Trophoblast cell (in vitro differentiated cells and primary cell): ENCODE measurements at regions not wholly inside any gene's neighbourhood (a gene's known extent, or its start where the extent isn't known, plus 50 kb on each side); places are given as distances from the start of the nearest gene placed in this dataset.

Experiments
- DNase-seq, 2 donors: peaks; one replicate each; pipeline ENCODE4 v3.0.0-alpha.2; 2016
- H2AFZ ChIP-seq: 2 replicates; pipeline ENCODE4 v1.6.1; 2013; ENCODE audit warnings: low read length, moderate library complexity, mild to moderate bottlenecking; ENCODE audit not compliant: insufficient read depth, poor library complexity
- H2AK5ac ChIP-seq: 2 replicates; pipeline ENCODE4 v1.6.1; 2013; ENCODE audit warnings: mild to moderate bottlenecking, low read length
- H2BK120ac ChIP-seq: 2 replicates; pipeline ENCODE4 v1.6.1; 2013; ENCODE audit warnings: low read length, mild to moderate bottlenecking, moderate library complexity; ENCODE audit not compliant: insufficient read depth, poor library complexity
- H2BK12ac ChIP-seq: 2 replicates; pipeline ENCODE4 v1.6.1; 2013; ENCODE audit warnings: mild to moderate bottlenecking, low read length, moderate library complexity
- H2BK5ac ChIP-seq: 2 replicates; pipeline ENCODE4 v1.6.1; 2013; ENCODE audit warnings: low read length, low read depth, moderate library complexity, mild to moderate bottlenecking; ENCODE audit not compliant: poor library complexity
- H3K14ac ChIP-seq: 2 replicates; pipeline ENCODE4 v1.6.1; 2013; ENCODE audit warnings: mild to moderate bottlenecking, low read length
- H3K18ac ChIP-seq: 2 replicates; pipeline ENCODE4 v1.6.1; 2013; ENCODE audit warnings: mild to moderate bottlenecking, low read length
- H3K23ac ChIP-seq: 2 replicates; pipeline ENCODE4 v1.6.1; 2013; ENCODE audit warnings: low read length
- H3K27ac ChIP-seq: 2 replicates; pipeline ENCODE4 v1.5.1; 2013; ENCODE audit warnings: low read depth, mild to moderate bottlenecking, inconsistent platforms, low read length, moderate library complexity
- H3K27me3 ChIP-seq: 2 replicates; pipeline ENCODE4 v1.6.1; 2013; ENCODE audit warnings: inconsistent platforms, mild to moderate bottlenecking, low read length, moderate library complexity; ENCODE audit not compliant: insufficient read depth
- H3K36me3 ChIP-seq, 2 experiments: 1 replicate in 1 of 2; 2 replicates in 1 of 2; pipeline ENCODE4 v1.6.1; 2013; ENCODE audit warnings: low read length in 2 of 2, mild to moderate bottlenecking in 2 of 2, moderate library complexity in 1 of 2; ENCODE audit not compliant: insufficient read depth in 2 of 2, control insufficient read depth in 1 of 2
- H3K4ac ChIP-seq: 2 replicates; pipeline ENCODE4 v1.6.1; 2013; ENCODE audit warnings: low read depth, mild to moderate bottlenecking, low read length, moderate library complexity
- H3K4me1 ChIP-seq, 2 experiments: 1 replicate in 1 of 2; 2 replicates in 1 of 2; pipeline ENCODE4 v1.6.1; 2013; ENCODE audit warnings: low read length in 2 of 2, mild to moderate bottlenecking in 2 of 2, moderate library complexity in 1 of 2; ENCODE audit not compliant: insufficient read depth in 2 of 2, control insufficient read depth in 1 of 2
- H3K4me2 ChIP-seq: 2 replicates; pipeline ENCODE4 v1.6.1; 2013; ENCODE audit warnings: inconsistent platforms, mild to moderate bottlenecking, low read length, moderate library complexity
- H3K4me3 ChIP-seq: 2 replicates; pipeline ENCODE4 v1.5.1; 2013; ENCODE audit warnings: mild to moderate bottlenecking, low read depth, low read length, inconsistent platforms
- H3K79me1 ChIP-seq: one replicate; pipeline ENCODE4 v1.6.1; 2013; ENCODE audit warnings: low read length
- H3K79me2 ChIP-seq: 2 replicates; pipeline ENCODE4 v1.6.1; 2013; ENCODE audit warnings: low read length, mild to moderate bottlenecking; ENCODE audit not compliant: control insufficient read depth, insufficient read depth, poor library complexity
- H3K9ac ChIP-seq: 2 replicates; pipeline ENCODE4 v1.6.1; 2013; ENCODE audit warnings: mild to moderate bottlenecking, low read length
- H3K9me3 ChIP-seq: 2 replicates; pipeline ENCODE4 v1.6.1; 2013; ENCODE audit warnings: low read depth, mild to moderate bottlenecking, control low read depth, inconsistent platforms, low read length; ENCODE audit not compliant: insufficient read depth
- H4K12ac ChIP-seq: 2 replicates; pipeline ENCODE4 v1.6.1; 2013; ENCODE audit warnings: low read depth, mild to moderate bottlenecking, low read length, moderate library complexity
- H4K8ac ChIP-seq: 2 replicates; pipeline ENCODE4 v1.6.1; 2013; ENCODE audit warnings: low read depth, mild to moderate bottlenecking, low read length, moderate library complexity
- H4K91ac ChIP-seq: one replicate; pipeline ENCODE4 v1.6.1; 2013; ENCODE audit warnings: low read depth, mild to moderate bottlenecking, low read length, moderate library complexity
- WGBS: extraction: QIAGEN DNeasy Blood & Tissue Kit; methylation state at CpG from one replicate; pipeline ENCODE4 v1.1.7; 2013; ENCODE audit warnings: missing lambda C conversion rate; ENCODE audit not compliant: insufficient read length, insufficient coverage; ENCODE audit errors: extremely low coverage; 5-methylcytosine and 5-hydroxymethylcytosine counted together

DNA sequence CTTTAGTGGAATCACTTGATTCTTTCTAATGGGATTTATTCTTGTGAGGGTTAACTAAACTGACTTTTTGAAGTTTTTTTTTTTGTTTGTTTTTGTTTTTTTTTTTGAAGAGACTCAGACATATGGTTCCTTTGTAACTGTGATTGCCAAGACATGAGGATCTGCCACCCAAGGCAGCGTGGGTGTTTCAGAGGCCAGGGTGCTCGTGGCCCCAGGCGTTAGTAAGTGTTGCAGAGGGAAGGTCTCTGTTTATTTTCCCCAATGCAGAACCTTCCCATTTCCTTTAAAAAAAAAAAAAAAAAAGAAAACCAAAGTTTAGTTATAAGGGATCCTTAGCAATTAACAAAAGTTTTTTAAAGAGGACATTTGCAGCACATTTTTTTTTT is 94.8 kb downstream of the CTTN start:
- H2BK5ac ChIP-seq = no peak overlapping the region
- H3K27ac ChIP-seq = no peak overlapping the region
- no peak overlapping the region for H3K23ac ChIP-seq
- no peaks in the 10 kb centered on the region for H3K79me2 ChIP-seq
- H3K18ac ChIP-seq = no peak overlapping the region
- no peak overlapping the region for H2AK5ac ChIP-seq
- DNase-seq = no peak
- WGBS = no CpG with 5 or more reads among the region's 3 CpGs
- H3K36me3 ChIP-seq = peaks cover 3 to 8% of the 10 kb centered on the region in 2 experiments
- no peak overlapping the region for H2BK12ac ChIP-seq
- no peak overlapping the region for H3K14ac ChIP-seq
- H3K4me3 ChIP-seq = no peak overlapping the region
- peaks cover 4 to 6% of the 10 kb centered on the region in 2 experiments for H3K4me1 ChIP-seq
- no peak overlapping the region for H2AFZ ChIP-seq
- no peak overlapping the region for H4K12ac ChIP-seq
- peaks cover 22% of the 10 kb centered on the region for H3K9me3 ChIP-seq
- no peak overlapping the region for H4K8ac ChIP-seq
- H3K9ac ChIP-seq = no peak overlapping the region
- H3K79me1 ChIP-seq = no peaks in the 10 kb centered on the region
- H4K91ac ChIP-seq = no peak overlapping the region
- H3K4me2 ChIP-seq = no peak overlapping the region
- H2BK120ac ChIP-seq = no peak overlapping the region
- no peak overlapping the region for H3K4ac ChIP-seq
- no peaks in the 10 kb centered on the region for H3K27me3 ChIP-seq

GRCh38 chr11:70493891-70494290 is 95.6 kb downstream of the CTTN start:
- H2AFZ ChIP-seq = no peak overlapping the region
- DNase-seq = no peak
- WGBS = no CpG with 5 or more reads among the region's 8 CpGs

GRCh38 chr11:70494559-70495350 is 96.4 kb downstream of the CTTN start:
- no peak overlapping the region for H3K27ac ChIP-seq
- no peak overlapping the region for H3K14ac ChIP-seq
- H3K27me3 ChIP-seq = no peaks in the 10 kb centered on the region
- H3K4me1 ChIP-seq = peaks cover 4 to 6% of the 10 kb centered on the region in 2 experiments
- H4K8ac ChIP-seq = no peak overlapping the region
- no CpG with 5 or more reads among the region's 15 CpGs for WGBS
- peaks cover 3 to 8% of the 10 kb centered on the region in 2 experiments for H3K36me3 ChIP-seq
- H3K4me3 ChIP-seq = no peak overlapping the region
- H4K12ac ChIP-seq = no peak overlapping the region
- no peak overlapping the region for H2BK12ac ChIP-seq
- no peak overlapping the region for H2BK120ac ChIP-seq
- H2BK5ac ChIP-seq = no peak overlapping the region
- H3K9ac ChIP-seq = no peak overlapping the region
- H3K4ac ChIP-seq = no peak overlapping the region
- H3K23ac ChIP-seq = no peak overlapping the region
- no peaks in the 10 kb centered on the region for H3K79me1 ChIP-seq
- no peak overlapping the region for H2AFZ ChIP-seq
- peaks cover 22% of the 10 kb centered on the region for H3K9me3 ChIP-seq
- DNase-seq = no peak
- no peak overlapping the region for H3K4me2 ChIP-seq
- no peaks in the 10 kb centered on the region for H3K79me2 ChIP-seq
- H4K91ac ChIP-seq = no peak overlapping the region
- no peak overlapping the region for H2AK5ac ChIP-seq
- no peak overlapping the region for H3K18ac ChIP-seq

More at GRCh38 chr11:70493891-70494290, 95.6 kb downstream of the CTTN start:
- Histone ChIP-seq H3K14ac (no peak overlapping the region), H4K91ac (no peak overlapping the region), H2BK5ac (no peak overlapping the region), H2AK5ac (no peak overlapping the region), H2BK12ac (no peak overlapping the region), H3K79me2 (no peaks in the 10 kb centered on the region), H2BK120ac (no peak overlapping the region), H3K27ac (no peak overlapping the region), H3K79me1 (no peaks in the 10 kb centered on the region), H3K4me3 (no peak overlapping the region), H3K9me3 (peaks cover 22% of the 10 kb centered on the region), H3K9ac (no peak overlapping the region), H3K23ac (no peak overlapping the region), H3K4me1 (peaks cover 4 to 6% of the 10 kb centered on the region in 2 experiments), H3K4me2 (no peak overlapping the region), H3K36me3 (peaks cover 3 to 8% of the 10 kb centered on the region in 2 experiments), H4K8ac (no peak overlapping the region), H3K18ac (no peak overlapping the region), H4K12ac (no peak overlapping the region), H3K27me3 (no peaks in the 10 kb centered on the region), H3K4ac (no peak overlapping the region)

DNA sequence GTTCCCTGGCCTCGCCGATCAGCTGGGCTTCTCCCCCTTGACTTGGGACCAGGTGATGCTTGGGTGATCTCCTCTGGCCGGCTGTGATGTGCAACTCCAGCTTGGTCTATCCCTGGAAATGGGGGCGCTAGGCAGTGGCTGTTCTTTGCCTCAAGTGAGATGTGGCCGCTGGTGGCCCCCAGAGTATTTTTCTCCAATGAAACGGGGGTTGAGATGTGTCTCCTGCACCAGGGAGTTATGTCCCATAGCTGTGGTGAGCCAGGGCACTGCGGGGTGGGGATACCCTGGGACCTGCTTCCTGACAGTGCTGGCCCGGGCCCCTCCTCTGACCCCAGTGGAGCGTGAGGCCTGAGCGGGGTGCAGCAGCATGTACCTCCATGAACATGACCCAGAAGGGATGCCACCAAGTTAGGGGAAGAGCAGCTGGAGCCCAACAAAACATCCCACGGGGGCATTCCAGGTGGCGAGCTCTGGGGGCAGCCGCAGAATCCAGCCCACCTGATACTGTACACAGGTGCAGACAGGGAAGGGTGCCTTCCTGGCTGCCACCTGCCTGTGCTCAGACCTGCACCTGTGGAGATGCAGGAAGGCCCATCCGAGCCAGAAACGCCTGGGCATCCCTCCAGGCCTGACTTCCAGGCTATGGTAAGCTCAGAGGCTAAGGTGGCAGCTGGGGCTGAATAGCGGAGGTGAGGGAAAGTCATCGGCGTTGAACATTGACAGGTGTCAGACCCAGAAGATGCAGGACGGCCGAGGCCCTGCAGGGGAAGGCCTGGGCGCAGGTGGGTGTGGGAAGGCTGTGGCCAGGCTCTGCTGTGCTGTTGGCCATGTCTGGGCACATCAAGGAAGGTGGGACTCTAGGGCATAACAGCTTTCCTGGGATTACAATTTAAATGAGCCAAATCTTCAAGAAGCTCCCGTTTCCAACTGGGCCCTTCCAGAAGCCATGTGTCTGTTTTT is 97.3 kb downstream of the CTTN start:
- H3K9ac ChIP-seq = no peak overlapping the region
- H2AK5ac ChIP-seq = no peak overlapping the region
- H3K14ac ChIP-seq = no peak overlapping the region
- H3K4me3 ChIP-seq = no peak overlapping the region
- no peak overlapping the region for H3K18ac ChIP-seq
- H2BK120ac ChIP-seq = no peak overlapping the region
- no peaks in the 10 kb centered on the region for H3K79me1 ChIP-seq
- no peak overlapping the region for H3K4ac ChIP-seq
- no peak overlapping the region for H3K4me2 ChIP-seq
- H3K4me1 ChIP-seq = peaks cover 6% of the 10 kb centered on the region in 2 experiments
- no peaks in the 10 kb centered on the region for H3K27me3 ChIP-seq
- no peak overlapping the region for H2BK12ac ChIP-seq
- no peak overlapping the region for H3K23ac ChIP-seq
- no peak overlapping the region for H3K27ac ChIP-seq
- no peak overlapping the region for H4K8ac ChIP-seq
- no peak overlapping the region for H4K91ac ChIP-seq
- H2BK5ac ChIP-seq = no peak overlapping the region
- peaks cover 16% of the 10 kb centered on the region for H3K9me3 ChIP-seq
- no peak overlapping the region for H4K12ac ChIP-seq
- no peak for DNase-seq
- peaks cover 3 to 8% of the 10 kb centered on the region in 2 experiments for H3K36me3 ChIP-seq
- H2AFZ ChIP-seq = no peak overlapping the region
- H3K79me2 ChIP-seq = no peaks in the 10 kb centered on the region
- WGBS = no CpG with 5 or more reads among the region's 22 CpGs
